ENCODE measurements at regions not wholly inside any gene's neighbourhood (a gene's known extent, or its start where the extent isn't known, plus 50 kb on each side); places are given as distances from the start of the nearest gene placed in this dataset.

DNA sequence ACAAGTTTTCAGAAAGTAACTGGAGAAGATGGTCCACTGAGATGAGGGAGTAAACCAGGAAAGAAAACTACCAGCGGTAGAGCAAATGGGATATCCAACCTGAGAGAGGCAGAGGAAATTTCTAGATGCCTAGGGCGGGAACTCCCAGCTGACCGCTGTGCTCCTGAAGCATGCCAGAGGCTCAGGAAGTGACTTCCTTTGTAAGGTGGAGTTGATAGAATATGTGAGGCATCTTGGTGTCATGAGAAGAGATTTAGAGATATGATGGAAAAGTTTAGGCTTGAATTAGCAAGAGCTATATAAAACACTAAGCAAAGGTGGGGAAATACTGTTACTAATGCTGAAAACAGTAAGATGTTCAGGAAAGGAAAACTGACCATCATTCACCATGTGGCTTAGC, 124.1 kb downstream of the C9orf152 start (continued):
- TF ChIP-seq, protein P1, sequence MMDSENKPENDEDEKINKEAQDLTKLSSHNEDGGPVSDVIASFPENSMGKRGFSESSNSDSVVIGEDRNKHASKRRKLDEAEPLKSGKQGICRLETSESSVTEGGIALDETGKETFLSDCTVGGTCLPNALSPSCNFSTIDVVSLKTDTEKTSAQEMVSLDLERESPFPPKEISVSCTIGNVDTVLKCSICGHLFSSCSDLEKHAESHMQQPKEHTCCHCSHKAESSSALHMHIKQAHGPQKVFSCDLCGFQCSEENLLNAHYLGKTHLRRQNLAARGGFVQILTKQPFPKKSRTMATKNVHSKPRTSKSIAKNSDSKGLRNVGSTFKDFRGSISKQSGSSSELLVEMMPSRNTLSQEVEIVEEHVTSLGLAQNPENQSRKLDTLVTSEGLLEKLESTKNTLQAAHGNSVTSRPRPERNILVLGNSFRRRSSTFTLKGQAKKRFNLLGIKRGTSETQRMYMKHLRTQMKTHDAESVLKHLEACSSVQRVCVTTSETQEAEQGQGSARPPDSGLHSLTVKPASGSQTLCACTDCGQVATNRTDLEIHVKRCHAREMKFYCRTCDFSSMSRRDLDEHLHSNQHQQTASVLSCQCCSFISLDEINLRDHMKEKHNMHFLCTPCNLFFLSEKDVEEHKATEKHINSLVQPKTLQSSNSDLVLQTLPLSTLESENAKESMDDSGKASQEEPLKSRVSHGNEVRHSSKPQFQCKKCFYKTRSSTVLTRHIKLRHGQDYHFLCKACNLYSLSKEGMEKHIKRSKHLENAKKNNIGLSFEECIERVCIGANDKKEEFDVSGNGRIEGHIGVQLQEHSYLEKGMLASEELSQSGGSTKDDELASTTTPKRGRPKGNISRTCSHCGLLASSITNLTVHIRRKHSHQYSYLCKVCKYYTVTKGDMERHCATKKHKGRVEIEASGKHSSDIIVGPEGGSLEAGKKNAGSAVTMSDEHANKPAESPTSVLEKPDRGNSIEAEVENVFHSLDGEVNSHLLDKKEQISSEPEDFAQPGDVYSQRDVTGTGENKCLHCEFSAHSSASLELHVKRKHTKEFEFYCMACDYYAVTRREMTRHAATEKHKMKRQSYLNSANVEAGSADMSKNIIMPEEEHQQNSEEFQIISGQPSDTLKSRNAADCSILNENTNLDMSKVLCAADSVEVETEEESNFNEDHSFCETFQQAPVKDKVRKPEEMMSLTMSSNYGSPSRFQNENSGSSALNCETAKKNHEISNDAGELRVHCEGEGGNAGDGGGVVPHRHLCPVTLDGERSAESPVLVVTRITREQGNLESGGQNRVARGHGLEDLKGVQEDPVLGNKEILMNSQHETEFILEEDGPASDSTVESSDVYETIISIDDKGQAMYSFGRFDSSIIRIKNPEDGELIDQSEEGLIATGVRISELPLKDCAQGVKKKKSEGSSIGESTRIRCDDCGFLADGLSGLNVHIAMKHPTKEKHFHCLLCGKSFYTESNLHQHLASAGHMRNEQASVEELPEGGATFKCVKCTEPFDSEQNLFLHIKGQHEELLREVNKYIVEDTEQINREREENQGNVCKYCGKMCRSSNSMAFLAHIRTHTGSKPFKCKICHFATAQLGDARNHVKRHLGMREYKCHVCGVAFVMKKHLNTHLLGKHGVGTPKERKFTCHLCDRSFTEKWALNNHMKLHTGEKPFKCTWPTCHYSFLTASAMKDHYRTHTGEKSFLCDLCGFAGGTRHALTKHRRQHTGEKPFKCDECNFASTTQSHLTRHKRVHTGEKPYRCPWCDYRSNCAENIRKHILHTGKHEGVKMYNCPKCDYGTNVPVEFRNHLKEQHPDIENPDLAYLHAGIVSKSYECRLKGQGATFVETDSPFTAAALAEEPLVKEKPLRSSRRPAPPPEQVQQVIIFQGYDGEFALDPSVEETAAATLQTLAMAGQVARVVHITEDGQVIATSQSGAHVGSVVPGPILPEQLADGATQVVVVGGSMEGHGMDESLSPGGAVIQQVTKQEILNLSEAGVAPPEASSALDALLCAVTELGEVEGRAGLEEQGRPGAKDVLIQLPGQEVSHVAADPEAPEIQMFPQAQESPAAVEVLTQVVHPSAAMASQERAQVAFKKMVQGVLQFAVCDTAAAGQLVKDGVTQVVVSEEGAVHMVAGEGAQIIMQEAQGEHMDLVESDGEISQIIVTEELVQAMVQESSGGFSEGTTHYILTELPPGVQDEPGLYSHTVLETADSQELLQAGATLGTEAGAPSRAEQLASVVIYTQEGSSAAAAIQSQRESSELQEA (CRISPR knock-in tag; IDR thresholded peaks at IDR 0.05; ENCODE audit: not compliant biosample characterization) = no peak
- TF ChIP-seq ZNF234 (CRISPR knock-in tag; conservative IDR thresholded peaks at IDR 0.05) = no peak
- TF ChIP-seq, protein P2, sequence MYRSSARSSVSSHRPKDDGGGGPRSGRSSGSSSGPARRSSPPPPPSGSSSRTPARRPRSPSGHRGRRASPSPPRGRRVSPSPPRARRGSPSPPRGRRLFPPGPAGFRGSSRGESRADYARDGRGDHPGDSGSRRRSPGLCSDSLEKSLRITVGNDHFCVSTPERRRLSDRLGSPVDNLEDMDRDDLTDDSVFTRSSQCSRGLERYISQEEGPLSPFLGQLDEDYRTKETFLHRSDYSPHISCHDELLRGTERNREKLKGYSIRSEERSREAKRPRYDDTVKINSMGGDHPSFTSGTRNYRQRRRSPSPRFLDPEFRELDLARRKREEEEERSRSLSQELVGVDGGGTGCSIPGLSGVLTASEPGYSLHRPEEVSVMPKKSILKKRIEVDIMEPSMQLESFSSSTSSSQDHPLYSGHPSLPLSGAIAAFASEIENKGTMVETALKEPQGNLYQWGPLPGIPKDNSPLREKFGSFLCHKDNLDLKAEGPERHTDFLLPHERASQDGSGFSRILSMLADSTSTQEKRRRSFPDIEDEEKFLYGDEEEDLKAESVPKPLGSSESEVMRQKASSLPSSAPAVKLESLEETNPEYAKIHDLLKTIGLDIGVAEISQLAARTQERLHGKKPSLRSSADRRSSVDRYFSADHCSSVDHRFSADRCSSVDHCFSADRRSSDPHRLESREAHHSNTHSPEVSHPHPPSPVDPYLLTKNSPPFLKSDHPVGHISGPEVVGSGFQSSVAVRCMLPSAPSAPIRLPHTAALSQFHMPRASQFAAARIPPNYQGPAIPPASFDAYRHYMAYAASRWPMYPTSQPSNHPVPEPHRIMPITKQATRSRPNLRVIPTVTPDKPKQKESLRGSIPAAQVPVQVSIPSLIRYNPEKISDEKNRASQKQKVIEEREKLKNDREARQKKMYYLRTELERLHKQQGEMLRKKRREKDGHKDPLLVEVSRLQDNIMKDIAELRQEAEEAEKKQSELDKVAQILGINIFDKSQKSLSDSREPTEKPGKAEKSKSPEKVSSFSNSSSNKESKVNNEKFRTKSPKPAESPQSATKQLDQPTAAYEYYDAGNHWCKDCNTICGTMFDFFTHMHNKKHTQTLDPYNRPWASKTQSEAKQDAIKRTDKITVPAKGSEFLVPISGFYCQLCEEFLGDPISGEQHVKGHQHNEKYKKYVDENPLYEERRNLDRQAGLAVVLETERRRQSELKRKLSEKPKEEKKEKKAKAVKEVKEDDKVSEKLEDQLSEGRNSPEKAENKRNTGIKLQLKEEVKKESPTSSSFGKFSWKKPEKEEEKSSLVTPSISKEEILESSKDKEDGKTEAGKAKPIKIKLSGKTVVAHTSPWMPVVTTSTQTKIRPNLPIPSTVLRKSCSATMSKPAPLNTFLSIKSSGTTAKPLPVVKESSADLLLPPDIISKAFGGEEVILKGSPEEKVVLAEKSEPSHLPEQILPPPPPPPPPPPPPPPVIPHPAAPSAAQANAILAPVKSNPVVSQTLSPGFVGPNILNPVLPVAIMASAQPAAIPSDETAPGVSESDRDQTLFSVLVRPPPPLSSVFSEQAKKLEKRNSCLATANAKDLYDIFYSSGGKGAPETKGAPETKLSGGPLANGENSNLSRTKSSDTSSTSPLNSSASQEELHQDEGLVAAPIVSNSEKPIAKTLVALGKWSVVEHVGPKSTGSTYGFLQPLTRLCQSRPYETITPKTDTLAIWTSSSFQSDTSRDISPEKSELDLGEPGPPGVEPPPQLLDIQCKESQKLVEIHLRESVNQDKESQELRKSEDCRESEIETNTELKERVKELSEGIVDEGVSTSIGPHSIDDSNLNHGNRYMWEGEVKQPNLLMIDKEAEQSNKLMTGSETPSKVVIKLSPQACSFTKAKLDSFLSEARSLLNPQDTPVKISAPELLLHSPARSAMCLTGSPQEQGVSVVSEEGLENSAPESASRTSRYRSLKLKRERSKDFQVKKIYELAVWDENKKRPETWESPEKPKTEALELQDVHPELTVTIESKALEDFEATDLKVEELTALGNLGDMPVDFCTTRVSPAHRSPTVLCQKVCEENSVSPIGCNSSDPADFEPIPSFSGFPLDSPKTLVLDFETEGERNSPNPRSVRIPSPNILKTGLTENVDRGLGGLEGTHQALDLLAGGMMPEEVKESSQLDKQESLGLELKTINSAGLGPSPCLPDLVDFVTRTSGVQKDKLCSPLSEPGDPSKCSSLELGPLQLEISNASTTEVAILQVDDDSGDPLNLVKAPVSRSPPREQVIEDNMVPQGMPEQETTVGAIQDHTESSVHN (CRISPR knock-in tag; IDR thresholded peaks at IDR 0.05) = no peak
- TF ChIP-seq, protein P3, sequence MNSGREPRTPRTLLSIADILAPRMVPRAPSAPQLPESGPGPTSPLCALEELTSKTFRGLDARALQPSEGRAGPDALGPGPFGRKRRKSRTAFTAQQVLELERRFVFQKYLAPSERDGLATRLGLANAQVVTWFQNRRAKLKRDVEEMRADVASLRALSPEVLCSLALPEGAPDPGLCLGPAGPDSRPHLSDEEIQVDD (CRISPR knock-in tag; IDR thresholded peaks at IDR 0.05; ENCODE audit: borderline replicate concordance) = no peak
- TF ChIP-seq HCFC1 (IDR thresholded peaks at IDR 0.05; ENCODE audit: low read depth, low read length) = no peak
- no peak for TF ChIP-seq ZBTB20 (CRISPR knock-in tag; IDR thresholded peaks at IDR 0.05; ENCODE audit: borderline replicate concordance, low read depth)
- no peak for TF ChIP-seq ZNF441 (CRISPR knock-in tag; IDR thresholded peaks at IDR 0.05; ENCODE audit: borderline replicate concordance)
- TF ChIP-seq ZNF160 (CRISPR knock-in tag; IDR thresholded peaks at IDR 0.05) = no peak
